Panc1 (cell line): ENCODE measurements at regions not wholly inside any gene's neighbourhood (a gene's known extent, or its start where the extent isn't known, plus 50 kb on each side); places are given as distances from the start of the nearest gene placed in this dataset.

Source experiments
- ATAC-seq: fragments of 200-7000 bp; cut with Tn5 transposase; 2 replicates; pipeline ENCODE4 v1.9.1; 2020; ENCODE audit warnings: mild to moderate bottlenecking, moderate library complexity
- BruUV-seq: library from RNA; stranded (reverse); fragments of 400-500 nt; replicated peaks from 2 replicates; lab custom pipeline; 2021; lab: Mats Ljungman, UMichigan
- CTCF ChIA-PET: fragments of 300-600 bp; sonication (Branson Sonifier 250); formaldehyde crosslinking; loops from one replicate; lab custom pipeline; 2022; ENCODE audit warnings: antibody characterized with exemption; lab: Charles Lee
- POLR2A ChIA-PET: fragments of 300-600 bp; sonication (Branson Sonifier 250); formaldehyde crosslinking; loops from one replicate; lab custom pipeline; 2022; ENCODE audit warnings: antibody characterized with exemption; lab: Charles Lee
- DNase-seq: peaks from one replicate; pipeline ENCODE4 v3.0.0-alpha.2; 2010; ENCODE audit warnings: low read depth, low spot score
- H3K27ac ChIP-seq: 2 replicates; pipeline ENCODE4 v1.5.1; 2011; ENCODE audit warnings: mild to moderate bottlenecking, low read length, inconsistent platforms
- H3K27me3 ChIP-seq: fragments of 200-500 bp; sonication (Bioruptor generic); 2 replicates; pipeline ENCODE4 v1.6.0; 2014; ENCODE audit warnings: low read length, inconsistent platforms; ENCODE audit not compliant: control insufficient read depth, insufficient read depth
- H3K36me3 ChIP-seq: fragments of 200-500 bp; sonication (Bioruptor generic); 2 replicates; pipeline ENCODE4 v1.5.1; 2014; ENCODE audit warnings: inconsistent platforms, mild to moderate bottlenecking, low read length, moderate library complexity; ENCODE audit not compliant: control insufficient read depth, insufficient read depth
- H3K4me1 ChIP-seq: 2 replicates; pipeline ENCODE4 v1.5.1; 2011; ENCODE audit warnings: inconsistent platforms, mild to moderate bottlenecking, low read length, moderate library complexity; ENCODE audit not compliant: control insufficient read depth, insufficient read depth
- H3K4me3 ChIP-seq, 2 experiments: 2 replicates each; pipeline ENCODE4 v1.5.1; 2011 to 2012; ENCODE audit warnings: low read depth in 2 of 2, low read length in 2 of 2, mild to moderate bottlenecking in 2 of 2, inconsistent platforms in 1 of 2, moderate library complexity in 1 of 2
- H3K9me3 ChIP-seq: fragments of 200-500 bp; sonication (Bioruptor generic); 2 replicates; pipeline ENCODE4 v1.5.1; 2014; ENCODE audit warnings: low read depth, mild to moderate bottlenecking, inconsistent platforms, low read length, moderate library complexity; ENCODE audit not compliant: control insufficient read depth, insufficient read depth
- CTCF ChIP-seq: fragments of 450-650 bp; IDR thresholded peaks from 2 replicates; pipeline ENCODE4 v1.5.1; 2017; ENCODE audit warnings: mild to moderate bottlenecking
- POLR2AphosphoS5 ChIP-seq: IDR thresholded peaks from 2 replicates; pipeline ENCODE4 v1.6.1; 2012; ENCODE audit warnings: mild to moderate bottlenecking, low read depth, low read length, moderate library complexity
- REST ChIP-seq, 2 experiments: IDR thresholded peaks; 2 replicates each; pipeline ENCODE4 v1.6.1; 2011 to 2012; ENCODE audit warnings: low read depth in 2 of 2, control low read depth in 1 of 2, low read length in 1 of 2, mild to moderate bottlenecking in 1 of 2, moderate library complexity in 1 of 2; ENCODE audit not compliant: insufficient read depth in 1 of 2
- SIN3A ChIP-seq: IDR thresholded peaks from 2 replicates; pipeline ENCODE4 v1.6.1; 2012; ENCODE audit warnings: low read depth, mild to moderate bottlenecking, low read length, moderate library complexity, borderline replicate concordance; ENCODE audit not compliant: insufficient read depth
- TCF7L2 ChIP-seq: IDR thresholded peaks from 2 replicates; pipeline ENCODE4 v1.6.1; 2011; ENCODE audit warnings: mild to moderate bottlenecking, low read depth, low read length, inconsistent platforms
- in situ Hi-C: cut with HindIII; loops from 2 replicates; pipeline ENCODE4 v1.10.0; 2016; ENCODE audit warnings: low sequenced_read_pairs, low pct_unique_long_range_greater_than_20kb
- intact Hi-C: fragments of 100-400 bp; cut with micrococcal nuclease; formaldehyde crosslinking; loops from one replicate; pipeline ENCODE4 v1.10.0; 2022; ENCODE audit not compliant: unreplicated experiment

- no peaks in the 10 kb centered on the region for H3K9me3 ChIP-seq
- H3K27ac ChIP-seq: no peak overlapping the region
- CTCF ChIA-PET: no interaction called here
- no peak for DNase-seq
- H3K27me3 ChIP-seq: no peaks in the 10 kb centered on the region
- H3K36me3 ChIP-seq: no peaks in the 10 kb centered on the region
- ATAC-seq: no peak
- POLR2A ChIA-PET: no interaction called here
- H3K4me3 ChIP-seq: no peak overlapping the region
- no TSS peak for BruUV-seq
- in situ Hi-C loops: no loop called here
- H3K4me1 ChIP-seq: no peaks in the 10 kb centered on the region
- intact Hi-C loops: no loop called here
- TF ChIP-seq POLR2AphosphoS5 (no peak), REST (IDR thresholded peaks at IDR 0.05; ENCODE audit: insufficient read depth in 1 of 2, low read depth in 2 of 2, low read length in 1 of 2) (no peak), CTCF (no peak), SIN3A (no peak), TCF7L2 (no peak)
Observed at GRCh38 chr2:74048843-74049519, 64.3 kb downstream of the TET3 start.

GRCh38 chr2:74050151-74050550 lies 65.4 kb downstream of the TET3 start:
- ChIA-PET POLR2A (no interaction called here), CTCF (no interaction called here)
- TF ChIP-seq TCF7L2 (no peak), SIN3A (no peak), POLR2AphosphoS5 (no peak), REST (IDR thresholded peaks at IDR 0.05; ENCODE audit: insufficient read depth in 1 of 2, low read depth in 2 of 2, low read length in 1 of 2) (no peak), CTCF (no peak)
- intact Hi-C loops: no loop called here
- DNase-seq: no peak
- Histone ChIP-seq H3K27me3 (no peaks in the 10 kb centered on the region), H3K9me3 (no peaks in the 10 kb centered on the region), H3K27ac (no peak overlapping the region), H3K4me1 (no peaks in the 10 kb centered on the region), H3K4me3 (no peak overlapping the region), H3K36me3 (no peaks in the 10 kb centered on the region)
- ATAC-seq: no peak
- in situ Hi-C loops: no loop called here
- BruUV-seq: no TSS peak
